ENCODE measurements at regions not wholly inside any gene's neighbourhood (a gene's known extent, or its start where the extent isn't known, plus 50 kb on each side); places are given as distances from the start of the nearest gene placed in this dataset.
A peak's percentile ranks its signal among the peaks of the same experiment; 100 is the strongest.

DNA sequence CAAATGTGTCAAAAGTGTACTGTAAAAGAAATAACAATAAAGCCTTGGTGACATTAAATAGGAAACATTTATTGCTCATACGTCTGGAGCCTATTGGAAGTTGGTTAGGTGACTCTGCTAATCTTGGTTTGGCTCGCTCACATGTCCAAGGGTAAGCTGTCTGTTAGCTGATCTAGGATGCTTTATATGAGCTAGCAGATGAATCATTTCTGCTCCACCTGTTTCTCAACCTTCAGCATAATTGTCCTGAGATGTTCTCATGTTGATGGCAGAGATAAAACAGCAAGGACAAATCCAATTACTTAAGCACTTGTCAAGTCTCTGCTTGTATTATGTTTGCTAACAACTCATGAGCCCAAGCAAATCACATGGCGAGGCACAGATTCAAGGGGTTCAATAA lies 56.0 kb upstream of the CD53 start:
- no peak for DNase-seq (ENCODE audit: low spot score)

DNA sequence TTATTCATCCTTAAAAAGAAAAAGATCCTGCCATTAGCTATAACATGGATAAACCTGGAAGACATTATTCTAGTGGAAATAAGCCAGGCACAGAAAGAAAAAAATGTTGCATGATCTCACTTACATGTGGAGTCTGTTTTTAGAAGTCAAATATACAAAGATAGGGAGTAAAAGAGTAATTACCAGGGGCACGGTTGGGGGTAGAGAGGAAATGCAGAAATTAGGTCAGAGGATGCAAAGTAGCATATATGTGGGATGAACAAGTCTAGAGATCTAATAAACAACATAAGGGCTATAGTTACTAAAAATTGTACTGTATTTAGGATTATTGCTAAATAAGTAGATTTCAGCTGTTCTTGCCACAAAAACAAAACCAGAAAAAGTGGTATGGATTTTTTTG lies 61.4 kb upstream of the CD53 start:
- no peak for DNase-seq (ENCODE audit: low spot score)

DNA sequence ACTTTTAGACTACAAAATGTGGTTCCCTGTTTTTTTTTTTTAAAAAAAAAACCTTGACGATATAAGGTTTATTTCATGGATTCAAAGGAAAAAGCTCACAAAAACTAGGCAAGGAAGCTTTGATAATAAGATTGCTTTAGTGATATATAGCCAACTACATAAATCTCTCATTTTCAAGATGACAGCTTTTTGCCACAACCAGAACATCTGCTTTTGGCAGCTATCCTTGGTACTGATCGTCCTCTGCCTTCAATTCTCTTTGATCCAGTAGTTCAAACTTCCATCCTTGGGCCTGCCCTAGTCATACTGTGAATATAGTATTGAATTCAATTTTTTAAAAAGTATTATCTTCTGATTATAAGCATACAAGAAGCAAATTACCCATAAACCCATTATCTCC lies 72.9 kb upstream of the CD53 start:
- DNase-seq (ENCODE audit: low spot score): no peak

DNA sequence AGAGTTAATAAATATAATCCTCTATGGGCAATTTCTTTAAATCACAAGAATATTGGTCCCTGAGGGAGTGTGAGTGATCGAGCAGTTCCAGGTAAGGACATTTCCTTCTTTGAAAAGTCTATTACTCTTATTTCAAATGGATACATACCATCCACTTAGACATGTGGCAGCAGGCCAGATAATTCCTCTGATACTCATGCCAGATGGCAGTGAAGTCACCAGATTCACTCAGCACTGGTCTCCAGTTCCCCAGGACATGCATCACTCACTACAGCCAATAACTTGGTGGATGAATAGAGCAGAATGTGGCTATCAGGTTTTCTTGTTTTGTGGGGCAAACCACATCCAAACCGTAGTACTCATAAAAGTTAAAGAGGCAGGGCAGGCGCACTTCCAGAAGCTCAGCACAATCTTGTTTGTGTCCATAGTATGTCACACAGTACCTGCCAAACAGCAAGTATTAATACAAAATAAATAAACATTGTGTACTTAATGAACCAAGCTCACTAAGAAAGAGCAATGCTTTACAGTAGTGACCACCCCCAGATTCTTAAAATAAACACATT lies 74.2 kb upstream of the CD53 start:
- DNase-seq (ENCODE audit: low spot score): no peak

DNA sequence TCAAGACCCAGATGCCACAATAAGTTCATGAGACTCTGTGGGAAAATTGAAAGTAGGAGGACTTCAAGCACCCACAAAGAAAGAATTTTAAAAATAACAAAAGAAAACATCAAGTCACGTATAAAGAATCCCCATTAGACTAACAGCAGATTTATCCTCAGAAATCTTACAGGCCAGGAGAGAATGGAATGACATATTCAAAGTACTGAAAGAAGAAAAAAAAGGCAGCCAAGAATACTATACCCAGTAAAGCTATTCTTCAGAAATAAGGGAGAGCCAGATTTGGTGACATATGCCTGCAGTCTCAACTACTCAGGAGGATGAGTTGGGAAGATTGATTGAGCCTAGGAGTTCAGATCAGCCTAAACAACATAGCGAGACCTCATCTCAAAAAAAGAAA lies 84.3 kb upstream of the CD53 start:
- DNase-seq (ENCODE audit: low spot score): no peak

DNA sequence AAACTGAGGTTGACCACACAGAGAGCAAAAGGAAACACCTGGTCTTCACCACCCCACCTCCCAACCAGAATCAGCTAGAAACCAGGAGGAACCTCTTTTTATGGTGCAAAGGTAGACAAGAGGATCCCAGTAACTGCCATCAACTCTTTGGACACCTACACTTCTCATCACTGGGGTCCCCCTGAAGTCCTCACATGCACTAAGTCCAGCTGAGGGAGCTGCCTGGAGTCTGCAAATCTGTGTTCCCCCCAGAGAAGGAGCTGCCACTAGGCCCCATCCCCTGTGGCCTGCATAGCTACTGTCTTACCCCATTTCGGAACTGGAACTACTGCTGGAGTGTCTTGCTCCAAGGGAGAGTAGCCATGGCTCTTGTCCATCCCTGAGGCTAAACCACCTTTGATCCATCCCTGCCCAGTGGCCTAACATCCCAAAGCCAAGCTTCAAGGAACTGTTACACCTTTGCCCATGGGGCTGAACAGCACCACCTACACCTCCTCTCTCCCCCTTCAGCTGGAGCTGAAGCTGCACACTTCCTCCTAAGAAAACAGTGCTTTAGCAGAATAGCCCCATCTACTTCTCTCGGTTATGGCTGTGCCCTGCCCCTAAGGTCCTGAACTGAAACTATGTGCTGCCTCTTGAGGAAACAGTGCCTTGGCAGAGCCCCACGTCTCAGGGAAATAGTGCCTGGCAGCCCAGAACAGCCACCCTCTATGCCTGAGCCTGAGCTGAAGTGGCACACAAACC lies 85.4 kb upstream of the CD53 start:
- DNase-seq (ENCODE audit: low spot score): no peak

DNA sequence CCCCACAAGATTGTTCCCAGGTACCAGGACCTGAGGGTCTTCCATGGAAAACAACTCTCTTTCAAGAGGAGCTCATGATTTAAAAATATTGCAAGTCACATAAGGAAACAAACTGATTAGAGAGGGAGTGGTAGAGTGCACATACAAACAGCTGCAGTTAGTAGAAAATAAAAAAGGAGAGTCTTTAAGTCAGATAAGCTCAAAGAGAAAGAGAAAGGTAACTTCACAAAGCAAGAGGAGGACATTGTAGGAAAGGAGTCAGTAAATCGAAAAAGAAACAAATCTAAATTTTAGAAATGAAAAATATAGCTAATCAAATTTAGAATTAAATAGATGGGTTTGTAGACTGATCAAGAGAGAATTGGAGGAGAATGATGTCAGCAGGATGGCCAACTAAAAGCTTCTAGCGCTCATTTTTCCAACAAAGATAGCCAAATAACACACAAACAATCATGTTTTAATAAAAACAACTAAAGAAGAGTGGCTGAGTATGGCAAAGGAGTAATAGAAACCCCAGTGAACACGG lies 86.1 kb upstream of the CD53 start:
- no peak for DNase-seq (ENCODE audit: low spot score)

DNA sequence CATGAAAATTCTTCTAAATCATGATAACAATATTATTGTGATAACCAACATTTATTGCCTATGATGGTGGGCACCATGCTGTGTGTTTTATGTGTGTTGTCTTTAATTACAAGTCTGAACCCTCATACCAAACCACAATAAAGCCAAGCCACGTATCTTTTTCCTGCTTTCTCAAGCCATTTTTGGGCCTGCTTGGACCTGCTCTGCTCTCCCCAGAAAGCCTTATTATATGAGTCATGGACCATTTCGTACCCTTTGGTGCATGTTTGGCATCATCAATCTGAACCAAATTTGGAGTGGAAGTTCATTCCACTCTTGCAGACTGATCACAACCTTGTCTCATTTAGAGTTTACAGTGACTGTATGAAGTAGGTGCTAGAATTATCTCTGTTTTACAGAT lies 87.3 kb upstream of the CD53 start:
- DNase-seq (ENCODE audit: low spot score): no peak

DNA sequence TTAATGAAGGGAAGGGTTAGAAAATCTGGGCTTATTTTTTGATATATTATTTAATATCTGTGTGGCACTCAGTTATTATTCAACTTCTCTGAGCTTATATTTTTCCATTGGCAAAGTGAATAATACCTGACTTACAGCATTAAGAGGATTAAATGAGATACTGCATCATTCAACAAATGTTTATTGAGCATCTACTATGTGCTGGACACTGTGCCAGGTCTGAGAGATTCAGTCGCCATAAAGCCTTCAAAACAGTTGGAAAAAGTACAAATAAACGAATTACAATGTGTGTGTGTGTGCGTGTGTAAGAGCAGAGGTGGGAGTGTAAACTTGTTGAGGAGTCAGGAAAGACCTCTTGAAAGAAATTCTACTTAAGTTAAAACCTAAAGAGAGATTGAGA lies 87.9 kb upstream of the CD53 start:
- DNase-seq (ENCODE audit: low spot score): no peak

DNA sequence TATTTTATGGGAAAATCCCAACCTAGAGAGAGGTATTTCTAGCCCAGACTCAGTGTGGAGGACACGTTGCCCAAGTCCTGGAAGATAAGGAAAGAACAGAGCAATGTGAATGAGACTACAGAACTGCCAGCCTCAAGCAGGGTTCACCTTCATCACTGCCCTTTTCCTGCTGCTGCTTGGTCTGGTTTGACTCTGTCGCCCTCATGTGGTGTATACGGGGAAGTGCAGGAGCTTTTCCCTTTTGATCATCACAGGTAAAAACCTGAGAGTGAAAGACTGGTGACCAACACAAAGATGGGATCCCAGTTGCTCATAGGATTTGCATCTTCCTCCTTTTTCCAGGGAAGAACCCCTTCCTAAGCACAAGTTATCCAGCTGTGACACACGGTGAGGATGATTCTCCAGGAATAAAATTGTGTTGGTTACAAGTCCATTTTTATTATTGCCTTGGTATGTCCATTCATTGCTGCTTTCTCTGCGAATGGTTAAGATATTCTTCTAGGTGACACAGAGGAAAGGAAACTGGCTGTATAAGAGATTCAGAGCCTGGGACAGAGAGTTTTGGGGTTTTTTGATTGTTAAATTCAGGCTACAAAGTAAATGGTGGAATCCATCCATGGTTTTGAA lies 89.5 kb upstream of the CD53 start:
- peak; percentile 71 for DNase-seq (ENCODE audit: low spot score)

DNA sequence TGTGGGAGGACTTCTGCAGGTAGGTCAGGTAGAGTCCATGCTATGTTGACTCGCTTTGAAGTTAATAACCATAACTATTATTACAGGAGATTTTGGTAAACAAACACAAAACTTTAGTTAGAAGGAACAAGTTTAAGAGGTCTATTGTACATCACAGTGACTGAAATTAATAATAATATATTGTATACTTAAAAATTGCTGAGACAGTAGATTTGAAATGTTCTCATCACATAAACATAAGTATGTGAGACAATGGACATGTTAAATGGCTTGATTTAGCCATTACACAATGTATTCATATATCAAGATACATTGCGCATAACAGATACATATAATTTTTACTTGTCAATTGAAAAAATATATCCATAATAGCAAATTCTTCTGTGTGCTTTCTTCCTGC lies 91.4 kb upstream of the CD53 start:
- DNase-seq (ENCODE audit: low spot score): no peak

DNA sequence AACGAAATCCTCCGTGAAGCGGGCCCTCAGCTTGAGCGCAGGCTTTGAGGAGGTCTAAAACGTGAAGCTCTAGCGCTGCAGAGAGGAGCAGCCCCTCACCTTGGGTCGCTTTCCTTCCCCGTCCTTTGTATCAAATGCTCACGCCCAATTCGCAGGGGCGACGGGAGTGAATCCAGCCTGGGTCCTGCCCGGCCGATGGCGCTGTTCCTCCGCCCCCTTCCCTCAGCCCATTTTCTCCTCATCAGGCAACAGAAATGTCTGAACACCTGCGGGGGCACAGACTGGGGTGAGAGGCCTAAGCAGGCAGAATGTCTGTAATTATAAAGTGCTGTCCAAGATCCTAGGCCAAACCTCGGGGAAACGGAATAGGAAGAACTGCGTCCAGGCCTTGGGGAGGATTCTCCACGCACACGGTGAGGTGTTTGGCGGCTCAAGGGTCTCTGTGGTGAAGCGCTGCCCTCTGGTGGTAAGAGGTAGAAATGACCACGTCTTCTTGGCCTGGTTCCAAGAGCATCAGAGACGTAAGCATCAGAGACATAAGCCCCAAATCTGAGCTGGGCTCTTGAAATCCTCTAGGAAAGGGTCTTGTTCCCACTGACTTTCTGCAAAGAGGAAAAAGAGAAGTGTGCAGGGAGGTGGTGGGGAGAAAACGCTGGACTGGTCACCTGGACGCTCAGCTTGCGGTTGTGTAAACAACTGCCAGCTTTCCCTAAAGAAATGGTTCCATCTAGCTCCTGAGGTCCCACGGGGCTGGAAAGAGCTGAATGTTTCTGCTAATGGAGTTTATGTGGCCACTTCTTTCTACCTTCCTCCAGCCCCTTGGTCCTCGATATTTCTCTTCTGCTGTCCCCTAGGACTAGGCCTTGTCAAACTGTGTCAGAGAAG lies 92.1 kb upstream of the CD53 start:
- DNase-seq (ENCODE audit: low spot score): peak; percentile 84

DNA sequence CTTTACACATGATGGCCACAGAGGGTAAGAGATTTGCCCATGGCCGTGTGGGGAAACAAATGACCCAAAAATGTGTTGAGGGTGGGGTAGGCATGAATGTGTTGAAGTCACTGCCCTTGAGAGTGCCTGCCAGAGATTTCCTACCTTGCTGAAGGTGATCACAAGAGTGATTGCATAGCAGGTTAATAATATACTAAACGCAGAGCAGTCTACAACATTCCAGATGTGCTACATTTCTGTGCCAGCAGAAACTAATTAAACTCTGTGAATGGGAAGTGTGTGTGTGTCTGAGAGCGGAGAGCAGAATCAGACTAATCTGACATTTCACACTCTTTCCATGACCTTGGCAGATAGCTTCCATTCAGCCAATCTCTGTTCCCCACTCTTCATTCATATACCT lies 93.3 kb upstream of the CD53 start:
- no peak for DNase-seq (ENCODE audit: low spot score)

DNA sequence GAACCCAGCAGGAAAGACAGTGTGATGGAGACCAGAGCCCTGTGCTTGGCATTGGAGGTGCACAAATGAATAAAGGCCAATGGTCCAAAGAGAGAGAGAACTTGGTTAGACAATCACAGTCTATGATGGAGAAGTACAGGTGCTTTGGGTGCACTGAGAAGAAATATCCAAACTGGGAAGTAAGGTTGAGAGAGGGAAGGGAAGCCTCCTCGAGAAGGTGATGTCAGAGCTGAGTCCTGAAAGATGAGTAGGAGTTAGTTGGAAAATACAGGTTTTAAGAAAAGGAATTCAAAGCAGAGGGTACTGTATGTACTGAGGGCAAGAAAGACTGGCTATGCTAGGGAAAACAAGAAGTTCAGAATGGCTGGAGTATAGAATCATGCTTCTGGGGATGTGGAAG lies 94.1 kb upstream of the CD53 start:
- DNase-seq (ENCODE audit: low spot score): no peak

DNA sequence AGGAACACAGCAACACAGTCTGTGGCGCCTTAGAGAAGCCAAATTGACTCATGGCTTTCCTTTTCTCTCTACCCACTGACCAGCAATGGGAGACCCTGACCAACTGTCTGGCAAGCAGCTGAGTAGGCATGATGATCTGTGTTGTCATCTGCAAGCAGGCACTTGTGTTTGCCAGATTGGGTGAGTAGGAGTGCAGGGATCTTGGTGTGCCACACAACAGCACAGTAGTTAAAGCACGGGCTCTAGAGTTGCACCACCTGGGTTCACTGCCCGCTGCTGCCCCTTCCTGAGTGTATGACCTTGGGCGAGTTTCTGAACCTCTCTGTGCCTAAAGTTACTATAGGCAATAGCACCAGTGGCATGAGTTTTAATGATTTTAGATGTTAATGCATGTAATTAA lies 95.7 kb upstream of the CD53 start:
- no peak for DNase-seq (ENCODE audit: low spot score)

DNA sequence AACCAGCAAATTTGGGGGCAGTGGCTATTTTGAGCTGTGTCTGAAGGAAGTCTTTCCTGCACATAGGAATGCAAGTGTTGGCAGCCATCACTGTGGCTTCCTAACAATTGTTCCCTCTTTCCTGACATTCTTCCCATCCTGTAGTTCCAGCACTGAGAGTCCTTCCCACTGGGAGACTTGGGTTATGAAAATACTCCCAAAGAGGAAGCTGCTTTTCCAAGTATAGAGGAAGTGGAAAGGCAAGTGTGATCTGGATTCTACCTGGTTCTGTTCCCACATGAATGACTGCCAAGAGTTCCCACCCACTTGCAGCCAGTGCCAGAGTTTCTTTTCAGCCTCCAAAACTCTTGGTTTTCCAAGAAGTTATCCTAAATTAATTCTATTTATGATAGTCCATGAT lies 98.5 kb upstream of the CD53 start:
- DNase-seq (ENCODE audit: low spot score): no peak

DNA sequence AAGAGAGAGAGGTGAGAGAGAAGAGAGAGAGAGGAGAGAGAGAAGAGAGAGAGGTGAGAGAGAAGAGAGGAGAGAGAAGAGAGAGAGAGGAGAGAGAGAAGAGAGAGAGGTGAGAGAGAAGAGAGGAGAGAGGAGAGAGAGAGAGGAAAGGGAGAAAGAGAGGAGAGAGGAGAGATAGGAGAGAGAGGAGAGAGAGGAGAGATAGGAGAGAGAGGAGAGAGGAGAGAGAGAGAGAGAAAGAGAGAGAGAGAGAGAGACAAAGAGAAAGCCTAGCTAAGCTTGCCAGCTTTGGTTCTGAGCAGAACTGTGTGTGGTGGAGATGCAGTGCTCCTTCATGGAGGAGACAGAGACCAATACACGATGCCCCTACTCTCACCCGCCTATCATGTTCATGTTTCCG lies 99.1 kb upstream of the KCNA3 start:
- DNase-seq (ENCODE audit: low spot score): no peak

DNA sequence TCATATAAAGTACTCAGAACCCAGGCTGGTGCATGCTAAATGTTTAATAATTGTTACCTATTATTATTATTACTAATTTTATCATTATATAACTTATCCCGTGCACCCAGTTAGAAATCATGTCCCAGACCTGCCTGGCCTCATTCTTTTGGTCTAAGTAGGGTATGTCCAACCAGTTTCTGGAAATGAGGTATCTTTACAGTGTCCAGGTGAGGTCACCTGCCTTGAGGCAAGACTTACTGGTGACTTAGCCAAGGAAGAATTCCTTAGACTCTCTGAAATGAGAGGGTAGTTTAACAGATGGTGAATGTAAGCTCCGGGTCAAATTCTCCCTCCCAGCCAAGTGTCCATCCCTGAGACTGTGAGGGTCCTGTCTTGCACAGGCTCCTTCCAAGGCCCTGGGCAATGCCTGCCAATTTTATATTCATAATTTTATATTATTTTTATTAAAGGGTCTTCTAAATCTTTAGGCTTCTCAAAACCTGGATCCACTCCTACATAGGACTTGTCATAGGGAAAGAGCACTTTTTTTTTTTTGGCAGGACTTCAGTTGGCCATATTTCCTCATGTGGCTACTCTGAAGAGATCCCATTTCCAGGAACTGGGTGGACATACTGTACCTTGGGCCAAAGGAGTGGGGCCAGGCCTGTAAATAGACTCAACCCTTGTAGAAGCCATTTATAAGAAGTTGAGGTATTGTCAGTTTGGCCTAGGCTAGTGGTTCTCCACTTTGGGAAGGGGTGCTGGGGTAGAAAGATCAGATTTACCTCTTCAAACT lies 96.7 kb upstream of the KCNA3 start:
- DNase-seq (ENCODE audit: low spot score): no peak

DNA sequence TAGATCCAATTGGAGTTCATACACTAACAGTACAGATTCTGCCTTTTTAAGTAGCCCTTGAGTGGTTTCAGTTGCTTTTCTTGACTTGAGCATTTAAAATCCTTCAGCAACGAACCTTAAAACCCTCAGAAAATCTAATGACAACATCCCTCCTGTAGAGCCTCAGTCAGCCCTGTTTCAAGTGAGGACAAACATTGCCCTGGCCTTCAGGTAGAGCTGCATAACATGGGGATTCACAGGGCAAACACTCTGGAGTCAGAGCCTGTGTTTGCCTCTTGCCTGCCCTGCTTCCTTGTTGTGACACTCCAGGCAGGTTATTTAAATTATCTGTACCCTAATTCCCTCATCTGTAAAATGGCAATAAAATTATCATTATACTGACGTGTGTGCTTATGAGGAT lies 96.1 kb upstream of the KCNA3 start:
- DNase-seq (ENCODE audit: low spot score): no peak

DNA sequence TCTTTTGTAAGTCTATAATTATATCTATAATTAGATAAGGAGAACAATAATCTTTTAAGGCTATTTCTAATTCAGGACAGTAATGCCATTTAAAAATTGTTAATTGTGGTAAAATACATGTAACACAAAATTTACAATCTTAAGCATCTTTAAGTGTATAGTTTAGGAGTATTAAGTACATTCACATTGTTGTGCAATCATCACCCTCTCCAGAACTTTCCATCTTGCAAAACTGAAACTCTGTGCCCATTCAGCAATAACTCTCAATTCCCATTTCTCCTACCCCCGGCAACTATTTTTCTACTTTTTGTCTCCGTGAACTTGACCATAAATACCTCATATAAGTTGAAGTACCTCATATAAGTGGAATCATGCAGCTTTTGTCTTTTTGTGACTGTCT lies 93.9 kb upstream of the KCNA3 start:
- no peak for DNase-seq (ENCODE audit: low spot score)

DNA sequence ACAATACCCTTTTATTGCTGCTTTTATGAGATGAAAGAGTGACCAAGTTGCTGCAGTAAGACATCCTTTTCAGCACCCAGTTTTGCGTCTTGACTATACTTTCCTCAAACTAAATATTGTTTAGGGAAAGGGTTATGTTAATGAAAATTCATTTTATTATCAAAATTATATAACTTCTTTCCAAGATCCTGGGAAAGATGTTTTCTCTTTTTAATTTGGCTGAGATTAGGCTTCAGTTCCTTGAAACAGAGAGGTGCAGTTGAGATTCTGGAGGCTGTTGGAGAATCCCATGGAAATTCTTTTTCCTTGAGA lies 91.6 kb upstream of the KCNA3 start:
- DNase-seq (ENCODE audit: low spot score): no peak
